K562 (cell line): ENCODE measurements at regions not wholly inside any gene's neighbourhood (a gene's known extent, or its start where the extent isn't known, plus 50 kb on each side); places are given as distances from the start of the nearest gene placed in this dataset.

ENCODE experiments used
- CXXC5 ChIP-seq: fragments of 250-450 bp; sonication (Bioruptor Pico); IDR thresholded peaks from 2 replicates; pipeline ENCODE4 v1.8.0; 2022; ENCODE audit warnings: inconsistent platforms, mild to moderate bottlenecking, moderate library complexity
- DPF2 ChIP-seq: fragments of 450-650 bp; IDR thresholded peaks from 2 replicates; pipeline ENCODE4 v1.6.1; 2016
- ETS1 ChIP-seq: conservative IDR thresholded peaks from 2 replicates; pipeline ENCODE4 v1.6.1; 2011; ENCODE audit warnings: low read depth, mild to moderate bottlenecking, low read length; ENCODE audit not compliant: control insufficient read depth
- FOSL1 ChIP-seq: fragments of 200-800 bp; sonication (Bioruptor generic); conservative IDR thresholded peaks from 2 replicates; pipeline ENCODE4 v1.6.1; 2016; ENCODE audit warnings: missing genetic modification characterization, missing compliant biosample characterization
- HMGXB4 ChIP-seq: sonication (generic); formaldehyde crosslinking; IDR thresholded peaks from 2 replicates; pipeline ENCODE4 v1.8.1; 2023; ENCODE audit warnings: mild to moderate bottlenecking, missing genetic modification reagents
- PHB ChIP-seq: fragments of 250-450 bp; sonication (Bioruptor Pico); IDR thresholded peaks from 2 replicates; pipeline ENCODE4 v1.5.0; 2021
- POLR2A ChIP-seq: fragments of 450-650 bp; conservative IDR thresholded peaks from 2 replicates; pipeline ENCODE4 v1.6.1; 2016
- RBBP5 ChIP-seq: fragments of 200-600 bp; sonication (generic); IDR thresholded peaks from 2 replicates; pipeline ENCODE4 v1.6.1; 2012; ENCODE audit warnings: borderline replicate concordance, mild to moderate bottlenecking, low read length, control low read depth, inconsistent platforms; ENCODE audit not compliant: insufficient read depth, poor library complexity, severe bottlenecking
- RCOR1 ChIP-seq, 2 experiments: IDR thresholded peaks; 2 replicates each; pipeline ENCODE4 v1.6.1; 2012; ENCODE audit warnings: low read depth in 2 of 2, low read length in 2 of 2, borderline replicate concordance in 1 of 2, improper control_type of control experiment in 1 of 2
- SAFB2 ChIP-seq: fragments of 200-400 bp; formaldehyde crosslinking; IDR thresholded peaks from 2 replicates; pipeline ENCODE4 v1.6.1; 2018; ENCODE audit warnings: borderline replicate concordance, low read length, low read depth, moderate library complexity; ENCODE audit not compliant: severe bottlenecking
- SIX5 ChIP-seq, 2 experiments: IDR thresholded peaks; 2 replicates each; pipeline ENCODE4 v1.6.1; 2011; ENCODE audit warnings: low read length in 2 of 2, borderline replicate concordance in 1 of 2, low read depth in 1 of 2, mild to moderate bottlenecking in 1 of 2, moderate library complexity in 1 of 2; ENCODE audit not compliant: insufficient read depth in 1 of 2
- SMC3 ChIP-seq: conservative IDR thresholded peaks from 2 replicates; pipeline ENCODE4 v1.6.1; 2011; ENCODE audit warnings: low read depth, low read length, improper control_type of control experiment; ENCODE audit not compliant: insufficient read depth
- SNIP1 ChIP-seq: fragments of 450-650 bp; IDR thresholded peaks from 2 replicates; pipeline ENCODE4 v1.7.1; 2017; ENCODE audit warnings: low read depth, mild to moderate bottlenecking
- ZNF23 ChIP-seq: fragments of 250-450 bp; sonication (Bioruptor Pico); IDR thresholded peaks from 2 replicates; pipeline ENCODE4 v1.4.0; 2020; ENCODE audit warnings: mild to moderate bottlenecking
- ZNF280B ChIP-seq: fragments of 250-450 bp; sonication (Bioruptor Pico); IDR thresholded peaks from 2 replicates; pipeline ENCODE4 v1.5.1; 2021; ENCODE audit warnings: mild to moderate bottlenecking
- ZNF780A ChIP-seq: fragments of 250-450 bp; sonication (Bioruptor Pico); IDR thresholded peaks from 2 replicates; pipeline ENCODE4 v1.5.0; 2021; ENCODE audit warnings: mild to moderate bottlenecking
- ZNF79 ChIP-seq: fragments of 250-450 bp; sonication (Bioruptor Pico); IDR thresholded peaks from 2 replicates; pipeline ENCODE4 v1.4.0; 2020; ENCODE audit warnings: low read depth, mild to moderate bottlenecking, moderate library complexity
- TF ChIP-seq, protein P1 (sequence below): IDR thresholded peaks from 2 replicates; pipeline ENCODE4 v1.6.1; 2012; ENCODE audit warnings: low read depth, low read length, improper control_type of control experiment, borderline replicate concordance
- TF ChIP-seq, protein P2 (sequence below): fragments of 200-800 bp; sonication (Bioruptor generic); IDR thresholded peaks from 2 replicates; pipeline ENCODE4 v1.6.1; 2017; ENCODE audit warnings: missing genetic modification characterization, missing compliant biosample characterization

DNA sequence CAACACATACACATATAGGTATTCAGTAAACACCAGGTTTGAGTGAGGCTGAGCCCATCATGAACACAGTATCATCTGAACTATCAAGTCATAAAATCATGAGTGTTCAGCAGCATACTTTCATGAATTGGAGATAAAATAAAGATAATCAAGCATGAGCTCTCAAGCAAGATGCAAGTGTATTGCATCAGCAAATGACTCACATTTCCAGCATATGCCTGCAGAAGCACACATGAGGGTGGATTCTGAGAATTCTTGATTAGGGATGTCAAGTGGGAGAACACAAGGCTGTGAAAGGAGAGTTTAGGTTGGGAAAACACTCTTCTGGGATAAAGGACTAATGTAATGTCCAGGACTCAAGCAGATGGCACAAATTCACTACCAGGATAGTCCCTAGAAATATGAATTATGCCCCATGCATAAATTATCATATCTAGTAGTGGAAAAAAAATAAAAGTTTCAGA lies 299.2 kb downstream of the SRGAP2C start (continued):
- TF ChIP-seq HMGXB4 (CRISPR knock-in tag) (no peak), FOSL1 (tag) (peak; percentile 99), SIX5 (IDR thresholded peaks at IDR 0.05; ENCODE audit: borderline replicate concordance in 1 of 2, insufficient read depth in 1 of 2, low read depth in 1 of 2, low read length in 2 of 2) (no peak), PHB (no peak), SMC3 (no peak), ZNF280B (CRISPR knock-in tag) (no peak), CXXC5 (CRISPR knock-in tag) (peak; percentile 33; the same call in 1 of the 2 replicates), SAFB2 (no peak), ZNF23 (CRISPR knock-in tag) (no peak), DPF2 (no peak), POLR2A (no peak), RBBP5 (no peak), ZNF79 (CRISPR knock-in tag) (no peak), ETS1 (no peak), RCOR1 (IDR thresholded peaks at IDR 0.05; ENCODE audit: borderline replicate concordance in 1 of 2, low read depth in 2 of 2, low read length in 2 of 2) (peak in 1 of 2 experiments; percentile 52; a peak in 1 of 4 replicates), ZNF780A (no peak), SNIP1 (no peak)
- TF ChIP-seq, protein P1, sequence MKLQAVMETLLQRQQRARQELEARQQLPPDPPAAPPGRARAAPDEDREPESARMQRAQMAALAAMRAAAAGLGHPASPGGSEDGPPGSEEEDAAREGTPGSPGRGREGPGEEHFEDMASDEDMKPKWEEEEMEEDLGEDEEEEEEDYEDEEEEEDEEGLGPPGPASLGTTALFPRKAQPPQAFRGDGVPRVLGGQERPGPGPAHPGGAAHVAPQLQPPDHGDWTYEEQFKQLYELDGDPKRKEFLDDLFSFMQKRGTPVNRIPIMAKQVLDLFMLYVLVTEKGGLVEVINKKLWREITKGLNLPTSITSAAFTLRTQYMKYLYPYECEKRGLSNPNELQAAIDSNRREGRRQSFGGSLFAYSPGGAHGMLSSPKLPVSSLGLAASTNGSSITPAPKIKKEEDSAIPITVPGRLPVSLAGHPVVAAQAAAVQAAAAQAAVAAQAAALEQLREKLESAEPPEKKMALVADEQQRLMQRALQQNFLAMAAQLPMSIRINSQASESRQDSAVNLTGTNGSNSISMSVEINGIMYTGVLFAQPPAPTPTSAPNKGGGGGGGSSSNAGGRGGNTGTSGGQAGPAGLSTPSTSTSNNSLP = no peak
- TF ChIP-seq, protein P2, sequence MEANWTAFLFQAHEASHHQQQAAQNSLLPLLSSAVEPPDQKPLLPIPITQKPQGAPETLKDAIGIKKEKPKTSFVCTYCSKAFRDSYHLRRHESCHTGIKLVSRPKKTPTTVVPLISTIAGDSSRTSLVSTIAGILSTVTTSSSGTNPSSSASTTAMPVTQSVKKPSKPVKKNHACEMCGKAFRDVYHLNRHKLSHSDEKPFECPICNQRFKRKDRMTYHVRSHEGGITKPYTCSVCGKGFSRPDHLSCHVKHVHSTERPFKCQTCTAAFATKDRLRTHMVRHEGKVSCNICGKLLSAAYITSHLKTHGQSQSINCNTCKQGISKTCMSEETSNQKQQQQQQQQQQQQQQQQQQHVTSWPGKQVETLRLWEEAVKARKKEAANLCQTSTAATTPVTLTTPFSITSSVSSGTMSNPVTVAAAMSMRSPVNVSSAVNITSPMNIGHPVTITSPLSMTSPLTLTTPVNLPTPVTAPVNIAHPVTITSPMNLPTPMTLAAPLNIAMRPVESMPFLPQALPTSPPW (CRISPR knock-in tag) = no peak
